GM12891 (cell line): ENCODE measurements at regions not wholly inside any gene's neighbourhood (a gene's known extent, or its start where the extent isn't known, plus 50 kb on each side); places are given as distances from the start of the nearest gene placed in this dataset.

Source experiments
- POLR2A ChIP-seq: IDR thresholded peaks from 2 replicates; pipeline ENCODE4 v1.6.1; 2011; ENCODE audit warnings: low read depth, low read length, control low read depth
- POLR2AphosphoS5 ChIP-seq: IDR thresholded peaks from 2 replicates; pipeline ENCODE4 v1.6.1; 2011; ENCODE audit warnings: low read depth, low read length, control low read depth

DNA sequence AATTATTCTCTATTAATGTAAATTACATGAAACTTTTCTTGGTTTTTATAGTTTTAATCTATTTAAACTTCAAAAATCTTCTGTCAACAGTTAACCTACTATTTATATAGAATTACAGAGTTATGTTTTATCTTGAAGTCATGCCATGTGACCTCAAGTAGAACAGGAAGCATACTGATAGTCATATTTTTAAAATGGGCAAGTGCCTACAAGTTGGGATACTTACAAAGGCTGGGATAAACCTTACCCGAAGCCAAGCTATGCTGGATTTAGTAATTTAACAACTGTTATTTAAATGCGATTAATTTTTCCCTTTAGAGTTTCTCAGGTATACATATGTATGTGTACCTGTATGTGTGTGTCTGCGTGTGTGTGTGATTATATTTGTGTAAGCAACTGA lies 266.9 kb downstream of the RASSF9 start:
- TF ChIP-seq POLR2A = no peak
- TF ChIP-seq POLR2AphosphoS5 = no peak
